ENCODE measurements at regions not wholly inside any gene's neighbourhood (a gene's known extent, or its start where the extent isn't known, plus 50 kb on each side); places are given as distances from the start of the nearest gene placed in this dataset.
A peak's percentile ranks its signal among the peaks of the same experiment; 100 is the strongest.

DNA sequence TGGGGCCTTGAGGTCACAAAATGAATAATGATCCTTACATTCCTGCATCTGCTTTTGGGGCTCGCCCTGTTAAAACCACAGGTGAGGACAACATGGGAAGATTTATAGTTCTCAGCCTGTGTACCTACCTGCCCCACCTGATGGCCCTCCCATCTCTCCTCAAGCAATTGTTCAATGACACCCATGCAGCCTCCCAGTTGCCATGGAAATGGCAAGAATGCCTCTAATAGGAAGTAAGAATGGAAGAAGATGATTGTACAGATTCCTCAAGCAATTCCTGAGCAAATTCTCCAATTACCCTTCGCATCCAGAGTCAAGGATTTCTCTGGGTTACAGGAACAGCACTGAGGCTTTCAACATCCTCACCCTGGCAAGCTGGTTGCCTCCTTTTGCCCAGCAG, 78.6 kb upstream of the CCL2 start:
- no peak for DNase-seq
- BruUV-seq (replicated peaks): no TSS peak
- H3K9me1 ChIP-seq (ENCODE audit: insufficient read depth, low read length): peaks cover 15% of the 10 kb centered on the region
- in situ Hi-C loops (cut with MboI; ENCODE audit: low sequenced_read_pairs): no loop called here
- no peak overlapping the region for H3K4me2 ChIP-seq (ENCODE audit: low read depth, low read length)
- POLR2A ChIA-PET (ENCODE audit: unreplicated experiment): no interaction called here
- peak overlapping the region; percentile 51 for H2AFZ ChIP-seq (replicated peaks; ENCODE audit: low read length, poor library complexity)
- no peak for ATAC-seq (ENCODE audit: low read depth)
- H3K18ac ChIP-seq (ENCODE audit: low read depth, low read length): peak overlapping the region; percentile 90; the same call in 1 of the 2 replicates
- H3K36me3 ChIP-seq (ENCODE audit: control insufficient read depth, insufficient read depth, low read length): no peaks in the 10 kb centered on the region
- H3K4ac ChIP-seq (ENCODE audit: low read depth, low read length): peak overlapping the region; percentile 86
- H4K5ac ChIP-seq (ENCODE audit: low read depth, low read length): peak overlapping the region; percentile 15; the same call in 1 of the 2 replicates
- H2BK5ac ChIP-seq (ENCODE audit: low read depth, low read length, poor library complexity, severe bottlenecking): no peak overlapping the region
- peaks cover 21% of the 10 kb centered on the region for H3K4me1 ChIP-seq (ENCODE audit: control insufficient read depth, insufficient read depth, low read length)
- peak overlapping the region; percentile 90 for H3K14ac ChIP-seq (replicated peaks; ENCODE audit: low read depth, low read length)
- dilution Hi-C loops (cut with HindIII; ENCODE audit: low sequenced_read_pairs, unreplicated experiment): no loop called here
- peak overlapping the region; percentile 92 for H2BK20ac ChIP-seq (ENCODE audit: low read depth, low read length)
- H3K27me3 ChIP-seq (ENCODE audit: control insufficient read depth, insufficient read depth, low read length): no peaks in the 10 kb centered on the region
- peak overlapping the region; percentile 29 to 88; a peak in 2 of 4 replicates for H4K8ac ChIP-seq (ENCODE audit: low read depth in 2 of 2, low read length in 2 of 2)
- no peak overlapping the region for H3K4me3 ChIP-seq (ENCODE audit: insufficient read depth, low read depth, low read length)
- peak overlapping the region; percentile 91 for H2BK120ac ChIP-seq (ENCODE audit: low read depth, low read length)
- no peaks in the 10 kb centered on the region for H4K20me1 ChIP-seq (ENCODE audit: insufficient read depth, low read length)
- intact Hi-C loops (cut with micrococcal nuclease): no loop called here
- H4K91ac ChIP-seq (ENCODE audit: insufficient read depth, low read depth, low read length): peak overlapping the region; percentile 77
- CTCF ChIA-PET: no interaction called here
- H2AK9ac ChIP-seq (replicated peaks; ENCODE audit: low read depth, low read length, poor library complexity): no peak overlapping the region
- WGBS, 2 experiments (ENCODE audit: extremely low coverage in 2 of 2, insufficient read length in 1 of 2): 67% methylated on average over 1 of the region's 2 CpGs; no CpG with 5 or more reads in 1 of the 2 experiments
- no peak overlapping the region for H3K9ac ChIP-seq (ENCODE audit: low read depth, low read length)
- H3K9me3 ChIP-seq (ENCODE audit: control insufficient read depth, insufficient read depth, low read length): no peaks in the 10 kb centered on the region
- H2BK15ac ChIP-seq (ENCODE audit: low read depth, low read length): peak overlapping the region; percentile 93; the same call in 2 of the 3 replicates
- peak overlapping the region; percentile 82; the same call in 1 of the 2 replicates for H3K23ac ChIP-seq (ENCODE audit: low read depth, low read length)
- TF ChIP-seq SMC3 (IDR thresholded peaks at IDR 0.05; ENCODE audit: low read depth, low read length): no peak
- H3K56ac ChIP-seq (ENCODE audit: extremely low read depth, insufficient read depth, low read length): no peak overlapping the region
- 0 out of 2 replicates have a peak overlapping the region, but pooled peaks have one; percentile 95 for H3K27ac ChIP-seq (ENCODE audit: insufficient read depth, low read length)
- no peaks in the 10 kb centered on the region for H3K79me1 ChIP-seq (ENCODE audit: low read depth in 1 of 2, low read length in 2 of 2)
- H2AK5ac ChIP-seq (ENCODE audit: low read depth, low read length): peak overlapping the region; percentile 97

Data from IMR-90 (cell line).